ENCODE measurements at regions not wholly inside any gene's neighbourhood (a gene's known extent, or its start where the extent isn't known, plus 50 kb on each side); places are given as distances from the start of the nearest gene placed in this dataset.
"Not testable (repeated sequence)": the region's sequence is repeated elsewhere in the genome, so short reads cannot be mapped to it uniquely, and the experiment has no call there.

DNA sequence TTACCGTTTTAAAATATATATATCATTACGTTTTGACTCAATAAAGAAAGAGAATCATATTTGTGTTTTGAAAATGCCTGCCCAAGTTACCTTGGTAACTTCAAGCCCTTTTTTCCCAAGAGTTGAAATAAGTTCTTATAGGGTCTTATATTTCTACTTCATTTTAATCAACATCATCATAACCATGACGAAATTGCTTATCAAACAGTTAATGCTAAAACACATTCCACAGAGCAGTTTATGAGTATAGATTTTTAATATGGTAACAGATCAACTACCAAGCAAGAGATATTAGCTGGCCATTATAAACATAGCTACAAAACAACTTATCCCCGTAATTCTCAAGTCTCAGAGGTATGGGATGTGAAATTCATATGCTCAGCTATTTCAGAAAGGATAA, 197.9 kb upstream of the LRRTM4 start:
- no peak overlapping the region for H3K27ac ChIP-seq (ENCODE audit: low read depth, low read length)
- no peaks in the 10 kb centered on the region for H3K27me3 ChIP-seq (ENCODE audit: control insufficient read depth in 3 of 3, insufficient read depth in 3 of 3, low read length in 3 of 3)
- no peak overlapping the region for H3K9ac ChIP-seq (ENCODE audit: low read depth in 1 of 3, low read length in 3 of 3)
- H3K9me3 ChIP-seq (ENCODE audit: control insufficient read depth in 3 of 3, low read length in 3 of 3): no peaks in the 10 kb centered on the region
- H3K36me3 ChIP-seq (ENCODE audit: control insufficient read depth in 3 of 3, insufficient read depth in 3 of 3, low read length in 3 of 3): no peaks in the 10 kb centered on the region
- no peaks in the 10 kb centered on the region for H3K4me1 ChIP-seq (ENCODE audit: control insufficient read depth in 3 of 3, insufficient read depth in 3 of 3, low read length in 3 of 3)
- no peak overlapping the region for H3K4me3 ChIP-seq (ENCODE audit: low read length in 3 of 3)

DNA sequence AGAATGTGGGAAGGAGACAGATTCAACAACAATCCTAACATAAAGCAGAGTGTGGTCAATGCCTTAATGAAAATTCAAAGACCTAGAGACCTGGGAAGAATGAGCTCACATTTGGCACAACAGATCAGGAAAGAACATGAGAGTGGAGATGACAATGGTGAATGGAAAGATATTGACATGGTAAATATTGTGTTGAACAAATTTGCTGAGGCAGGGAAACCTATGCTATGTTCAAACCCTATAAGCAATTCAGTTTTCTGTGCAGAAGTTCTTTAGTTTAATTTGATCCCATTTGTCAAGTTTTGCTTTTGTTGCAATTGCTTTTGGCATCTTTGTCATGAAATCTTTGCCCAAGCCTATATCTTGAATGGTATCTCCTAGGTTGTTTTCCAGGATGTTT, 199.4 kb upstream of the LRRTM4 start:
- Histone ChIP-seq H3K36me3 (ENCODE audit: control insufficient read depth in 3 of 3, insufficient read depth in 3 of 3, low read length in 3 of 3) (no peaks in the 10 kb centered on the region), H3K9me3 (ENCODE audit: control insufficient read depth in 3 of 3, low read length in 3 of 3) (peaks cover 0 to 2% (median 0%) of the 10 kb centered on the region in 3 donors), H3K4me1 (ENCODE audit: control insufficient read depth in 3 of 3, insufficient read depth in 3 of 3, low read length in 3 of 3) (no peaks in the 10 kb centered on the region), H3K9ac (ENCODE audit: low read depth in 1 of 3, low read length in 3 of 3) (no peak overlapping the region), H3K4me3 (ENCODE audit: low read length in 3 of 3) (no peak overlapping the region), H3K27ac (ENCODE audit: low read depth, low read length) (no peak overlapping the region), H3K27me3 (ENCODE audit: control insufficient read depth in 3 of 3, insufficient read depth in 3 of 3, low read length in 3 of 3) (no peaks in the 10 kb centered on the region)

DNA sequence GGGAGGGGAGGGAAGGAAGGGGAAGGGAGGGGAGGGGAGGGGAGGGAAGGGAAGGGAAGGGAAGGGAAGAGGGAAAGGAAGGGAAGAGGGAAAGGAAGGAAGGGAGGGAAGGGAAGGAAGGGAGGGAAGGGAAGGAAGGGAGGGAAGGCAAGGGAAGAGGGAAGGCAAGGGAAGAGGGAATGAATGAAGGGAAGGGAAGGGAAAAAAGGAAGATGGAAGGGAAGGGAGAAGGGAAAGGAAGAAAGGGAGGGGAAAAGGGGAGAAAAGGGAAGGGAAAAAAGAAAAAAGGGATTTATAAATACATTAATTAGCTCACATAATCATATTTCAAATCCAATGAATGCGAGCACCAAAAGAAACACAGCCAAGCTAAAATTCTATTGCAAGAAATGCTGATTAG, 202.9 kb upstream of the LRRTM4 start:
- Histone ChIP-seq H3K4me3 (ENCODE audit: low read length in 3 of 3) (no peak overlapping the region), H3K9ac (ENCODE audit: low read depth in 1 of 3, low read length in 3 of 3) (no peak overlapping the region), H3K9me3 (ENCODE audit: control insufficient read depth in 3 of 3, low read length in 3 of 3) (peaks cover 0 to 3% (median 0%) of the 10 kb centered on the region in 3 donors), H3K36me3 (ENCODE audit: control insufficient read depth in 3 of 3, insufficient read depth in 3 of 3, low read length in 3 of 3) (no peaks in the 10 kb centered on the region), H3K27me3 (ENCODE audit: control insufficient read depth in 3 of 3, insufficient read depth in 3 of 3, low read length in 3 of 3) (no peaks in the 10 kb centered on the region), H3K4me1 (ENCODE audit: control insufficient read depth in 3 of 3, insufficient read depth in 3 of 3, low read length in 3 of 3) (no peaks in the 10 kb centered on the region), H3K27ac (ENCODE audit: low read depth, low read length) (no peak overlapping the region)

DNA sequence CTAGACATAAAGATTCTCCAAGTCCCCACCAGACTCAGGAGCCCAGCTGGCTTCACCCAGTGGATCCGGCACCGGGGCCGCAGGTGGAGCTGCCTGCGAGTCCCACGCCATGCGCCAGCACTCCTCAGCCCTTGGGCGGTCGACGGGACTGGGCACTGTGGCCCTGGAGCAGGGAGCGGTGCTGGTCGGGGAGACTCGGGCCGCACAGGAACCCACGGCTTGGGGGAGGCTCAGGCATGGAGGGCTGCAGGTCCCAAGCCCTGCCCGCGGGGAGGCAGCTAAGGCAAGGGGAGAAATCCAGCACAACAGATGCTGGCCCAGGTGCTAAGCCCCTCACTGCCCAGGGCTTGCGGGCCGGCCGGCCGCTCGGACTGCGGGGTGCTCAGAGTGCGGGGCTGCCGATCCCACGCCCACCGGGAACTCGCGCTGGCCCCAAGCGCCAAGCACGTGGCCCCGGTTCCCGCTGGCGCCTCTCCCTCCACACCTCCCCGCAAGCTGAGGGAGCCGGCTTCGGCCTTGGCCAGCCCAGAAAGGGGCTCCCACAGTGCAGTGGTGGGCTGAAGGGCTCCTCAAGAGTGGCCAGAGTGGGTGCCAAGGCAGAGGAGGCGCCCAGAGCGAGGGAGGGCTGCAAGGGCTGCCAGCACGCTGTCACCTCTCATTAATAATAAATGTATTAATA, 212.6 kb upstream of the LRRTM4 start:
- not testable (repeated sequence) for H3K4me1 ChIP-seq (ENCODE audit: control insufficient read depth in 3 of 3, insufficient read depth in 3 of 3, low read length in 3 of 3); H3K9me3 ChIP-seq (ENCODE audit: control insufficient read depth in 3 of 3, low read length in 3 of 3); H3K9ac ChIP-seq (ENCODE audit: low read depth in 1 of 3, low read length in 3 of 3); H3K4me3 ChIP-seq (ENCODE audit: low read length in 3 of 3); H3K36me3 ChIP-seq (ENCODE audit: control insufficient read depth in 3 of 3, insufficient read depth in 3 of 3, low read length in 3 of 3); H3K27ac ChIP-seq (ENCODE audit: low read depth, low read length); H3K27me3 ChIP-seq (ENCODE audit: control insufficient read depth in 3 of 3, insufficient read depth in 3 of 3, low read length in 3 of 3)

DNA sequence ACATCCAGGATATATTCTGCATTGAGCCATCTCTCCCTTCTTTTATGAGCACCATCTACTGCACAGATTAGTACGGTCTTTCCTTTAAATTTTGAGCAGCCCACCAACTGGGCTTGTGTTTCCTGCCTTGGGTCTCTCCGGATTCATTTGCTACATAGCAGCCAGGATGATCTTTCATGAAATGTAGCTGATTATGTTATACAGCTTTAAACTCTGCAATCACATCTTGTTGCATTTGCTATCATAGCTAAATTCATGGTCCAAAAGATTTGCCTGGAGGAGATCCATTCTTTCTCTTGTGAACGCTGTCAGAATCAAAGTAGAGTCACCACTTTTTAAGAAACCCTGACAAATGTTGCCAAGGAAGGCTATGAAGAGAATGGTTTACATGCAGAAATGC, 215.1 kb upstream of the LRRTM4 start:
- H3K9me3 ChIP-seq (ENCODE audit: control insufficient read depth in 3 of 3, low read length in 3 of 3): no peaks in the 10 kb centered on the region
- no peak overlapping the region for H3K9ac ChIP-seq (ENCODE audit: low read depth in 1 of 3, low read length in 3 of 3)
- H3K4me1 ChIP-seq (ENCODE audit: control insufficient read depth in 3 of 3, insufficient read depth in 3 of 3, low read length in 3 of 3): no peaks in the 10 kb centered on the region
- H3K36me3 ChIP-seq (ENCODE audit: control insufficient read depth in 3 of 3, insufficient read depth in 3 of 3, low read length in 3 of 3): no peaks in the 10 kb centered on the region
- no peaks in the 10 kb centered on the region for H3K27me3 ChIP-seq (ENCODE audit: control insufficient read depth in 3 of 3, insufficient read depth in 3 of 3, low read length in 3 of 3)
- no peak overlapping the region for H3K27ac ChIP-seq (ENCODE audit: low read depth, low read length)
- no peak overlapping the region for H3K4me3 ChIP-seq (ENCODE audit: low read length in 3 of 3)

DNA sequence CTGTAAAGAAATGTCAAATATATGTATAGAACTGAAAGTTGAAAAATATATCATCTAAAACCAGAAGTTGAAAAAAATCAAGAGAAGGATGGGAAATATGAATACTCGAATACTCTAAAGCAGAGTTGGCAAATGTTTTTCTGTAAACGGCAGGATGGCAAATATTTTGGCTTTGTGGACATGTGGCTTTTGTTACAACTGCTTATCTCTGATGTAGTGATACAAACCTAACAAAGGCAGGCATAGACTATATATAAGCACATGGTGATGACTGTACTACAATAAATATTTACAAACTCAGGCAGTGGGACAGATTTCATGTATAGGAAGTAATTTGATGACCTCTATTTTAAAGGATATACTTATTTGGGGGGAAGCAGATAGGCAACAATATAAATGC, 224.6 kb upstream of the LRRTM4 start:
- Histone ChIP-seq H3K36me3 (ENCODE audit: control insufficient read depth in 3 of 3, insufficient read depth in 3 of 3, low read length in 3 of 3) (no peaks in the 10 kb centered on the region), H3K9ac (ENCODE audit: low read depth in 1 of 3, low read length in 3 of 3) (no peak overlapping the region), H3K4me3 (ENCODE audit: low read length in 3 of 3) (no peak overlapping the region), H3K9me3 (ENCODE audit: control insufficient read depth in 3 of 3, low read length in 3 of 3) (no peaks in the 10 kb centered on the region), H3K4me1 (ENCODE audit: control insufficient read depth in 3 of 3, insufficient read depth in 3 of 3, low read length in 3 of 3) (no peaks in the 10 kb centered on the region), H3K27me3 (ENCODE audit: control insufficient read depth in 3 of 3, insufficient read depth in 3 of 3, low read length in 3 of 3) (no peaks in the 10 kb centered on the region), H3K27ac (ENCODE audit: low read depth, low read length) (no peak overlapping the region)

DNA sequence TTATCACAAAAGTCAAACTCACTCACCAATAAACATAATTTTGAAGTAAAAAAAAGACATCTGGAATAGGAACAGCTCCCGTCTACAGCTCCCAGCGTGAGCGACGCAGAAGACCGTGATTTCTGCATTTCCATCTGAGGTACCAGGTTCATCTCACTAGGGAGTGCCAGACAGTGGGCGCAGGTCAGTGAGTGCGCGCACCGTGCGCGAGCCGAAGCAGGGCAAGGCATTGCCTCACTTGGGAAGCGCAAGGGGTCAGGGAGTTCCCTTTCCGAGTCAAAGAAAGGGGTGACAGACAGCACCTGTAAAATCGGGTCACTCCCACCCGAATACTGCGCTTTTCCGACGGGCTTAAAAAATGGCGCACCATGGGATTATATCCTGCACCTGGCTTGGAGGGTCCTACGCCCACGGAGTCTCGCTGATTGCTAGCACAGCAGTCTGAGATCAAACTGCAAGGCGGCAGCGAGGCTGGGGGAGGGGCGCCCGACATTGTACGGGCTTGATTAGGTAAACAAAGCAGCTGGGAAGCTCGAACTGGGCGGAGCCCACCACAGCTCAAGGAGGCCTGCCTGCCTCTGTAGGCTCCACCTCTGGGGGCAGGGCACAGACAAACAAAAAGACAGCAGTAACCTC, 231.7 kb upstream of the LRRTM4 start:
- H3K9ac ChIP-seq (ENCODE audit: low read depth in 1 of 3, low read length in 3 of 3); H3K4me3 ChIP-seq (ENCODE audit: low read length in 3 of 3); H3K36me3 ChIP-seq (ENCODE audit: control insufficient read depth in 3 of 3, insufficient read depth in 3 of 3, low read length in 3 of 3): not testable (repeated sequence)

DNA sequence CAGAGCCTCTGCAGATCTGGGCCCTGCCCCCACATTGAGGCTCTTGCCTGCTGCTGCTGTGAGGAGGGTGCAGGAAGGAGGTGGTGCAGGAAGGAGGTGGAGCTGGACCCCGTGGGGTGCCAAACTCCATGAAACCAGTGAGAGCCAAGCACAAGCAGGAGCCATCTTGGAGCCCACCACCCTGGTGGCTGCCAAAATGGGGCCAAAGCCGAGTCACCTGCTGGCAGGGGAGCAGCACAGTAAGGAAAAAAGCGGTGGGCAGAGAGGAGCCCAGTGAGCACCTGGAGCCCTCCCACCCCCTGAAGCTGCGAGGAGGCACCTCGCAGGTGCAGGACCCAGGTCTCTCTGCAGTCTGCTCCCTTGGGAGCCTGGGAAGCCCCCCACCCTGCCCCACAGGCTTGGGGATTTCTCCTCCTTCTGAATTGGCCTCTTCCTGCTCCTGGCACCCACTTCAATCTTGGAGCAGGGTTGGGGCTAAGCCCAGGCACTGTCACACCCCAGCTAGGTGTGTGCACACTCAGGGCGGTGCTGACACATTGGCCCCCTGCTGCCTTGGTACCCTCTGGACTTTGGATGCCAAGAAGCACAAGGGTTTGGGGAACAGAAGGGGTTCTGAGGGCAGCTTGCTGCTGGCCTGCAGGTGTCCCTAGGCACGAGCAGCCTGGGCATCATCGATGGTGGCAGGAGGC, 245.4 kb upstream of the LRRTM4 start:
- Histone ChIP-seq H3K36me3 (ENCODE audit: control insufficient read depth in 3 of 3, insufficient read depth in 3 of 3, low read length in 3 of 3) (no peaks in the 10 kb centered on the region), H3K9me3 (ENCODE audit: control insufficient read depth in 3 of 3, low read length in 3 of 3) (peaks cover 0 to 7% (median 0%) of the 10 kb centered on the region in 3 donors), H3K4me1 (ENCODE audit: control insufficient read depth in 3 of 3, insufficient read depth in 3 of 3, low read length in 3 of 3) (no peaks in the 10 kb centered on the region)

More for the DNA sequence above, 231.7 kb upstream of the LRRTM4 start:
- H3K4me1 ChIP-seq (ENCODE audit: control insufficient read depth in 3 of 3, insufficient read depth in 3 of 3, low read length in 3 of 3); H3K9me3 ChIP-seq (ENCODE audit: control insufficient read depth in 3 of 3, low read length in 3 of 3); H3K27me3 ChIP-seq (ENCODE audit: control insufficient read depth in 3 of 3, insufficient read depth in 3 of 3, low read length in 3 of 3); H3K27ac ChIP-seq (ENCODE audit: low read depth, low read length): not testable (repeated sequence)

DNA sequence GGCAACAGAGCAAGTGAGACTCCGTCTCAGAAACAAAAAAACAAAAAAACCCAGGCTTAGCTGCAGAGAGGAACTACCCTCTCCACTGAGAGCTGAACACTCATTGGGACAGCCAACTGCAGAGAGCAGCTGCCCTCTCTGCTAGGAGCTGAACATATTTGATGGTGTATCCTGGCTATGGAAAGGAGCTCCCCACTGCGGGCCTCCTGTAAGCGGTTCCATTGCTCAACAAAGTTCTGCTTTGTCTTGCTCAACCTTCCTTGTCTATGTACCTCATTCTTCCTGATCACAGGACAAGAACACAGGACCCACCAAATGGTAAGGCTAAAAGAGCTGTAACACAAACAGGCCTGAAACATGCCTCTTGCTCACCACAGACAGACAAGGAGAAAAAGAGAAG, 246.3 kb upstream of the LRRTM4 start:
- H3K27ac ChIP-seq (ENCODE audit: low read depth, low read length): no peak overlapping the region
- no peaks in the 10 kb centered on the region for H3K4me1 ChIP-seq (ENCODE audit: control insufficient read depth in 3 of 3, insufficient read depth in 3 of 3, low read length in 3 of 3)
- H3K9me3 ChIP-seq (ENCODE audit: control insufficient read depth in 3 of 3, low read length in 3 of 3): peaks cover 0 to 7% (median 0%) of the 10 kb centered on the region in 3 donors
- H3K27me3 ChIP-seq (ENCODE audit: control insufficient read depth in 3 of 3, insufficient read depth in 3 of 3, low read length in 3 of 3): no peaks in the 10 kb centered on the region
- H3K4me3 ChIP-seq (ENCODE audit: low read length in 3 of 3): no peak overlapping the region
- H3K9ac ChIP-seq (ENCODE audit: low read depth in 1 of 3, low read length in 3 of 3): no peak overlapping the region
- H3K36me3 ChIP-seq (ENCODE audit: control insufficient read depth in 3 of 3, insufficient read depth in 3 of 3, low read length in 3 of 3): no peaks in the 10 kb centered on the region

More for the DNA sequence above, 245.4 kb upstream of the LRRTM4 start:
- Histone ChIP-seq H3K4me3 (ENCODE audit: low read length in 3 of 3) (no peak overlapping the region), H3K9ac (ENCODE audit: low read depth in 1 of 3, low read length in 3 of 3) (no peak overlapping the region), H3K27ac (ENCODE audit: low read depth, low read length) (no peak overlapping the region), H3K27me3 (ENCODE audit: control insufficient read depth in 3 of 3, insufficient read depth in 3 of 3, low read length in 3 of 3) (no peaks in the 10 kb centered on the region)

DNA sequence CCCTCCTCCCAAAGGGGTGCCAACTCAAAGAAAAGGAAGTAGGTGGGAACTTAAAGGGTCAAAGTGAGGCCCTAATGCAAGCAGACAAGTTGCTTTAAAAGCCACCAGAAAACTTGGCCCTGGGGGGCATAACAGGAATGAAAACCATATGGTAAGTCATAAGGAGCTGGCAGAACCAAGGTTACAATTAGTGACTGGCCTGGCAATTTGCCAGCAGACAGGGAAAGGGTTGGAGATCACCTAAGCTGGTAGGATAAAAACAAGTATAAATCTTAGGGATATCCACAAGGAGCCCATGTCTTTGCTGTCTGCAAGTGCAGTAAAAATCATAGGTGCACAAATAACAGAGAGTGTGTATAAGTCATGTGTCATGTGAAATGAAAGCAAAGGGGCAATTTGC, 256.7 kb upstream of the LRRTM4 start:
- no peak overlapping the region for H3K9ac ChIP-seq (ENCODE audit: low read depth in 1 of 3, low read length in 3 of 3)
- H3K4me1 ChIP-seq (ENCODE audit: control insufficient read depth in 3 of 3, insufficient read depth in 3 of 3, low read length in 3 of 3): no peaks in the 10 kb centered on the region
- no peaks in the 10 kb centered on the region for H3K36me3 ChIP-seq (ENCODE audit: control insufficient read depth in 3 of 3, insufficient read depth in 3 of 3, low read length in 3 of 3)
- H3K27me3 ChIP-seq (ENCODE audit: control insufficient read depth in 3 of 3, insufficient read depth in 3 of 3, low read length in 3 of 3): no peaks in the 10 kb centered on the region
- no peaks in the 10 kb centered on the region for H3K9me3 ChIP-seq (ENCODE audit: control insufficient read depth in 3 of 3, low read length in 3 of 3)
- H3K27ac ChIP-seq (ENCODE audit: low read depth, low read length): no peak overlapping the region
- H3K4me3 ChIP-seq (ENCODE audit: low read length in 3 of 3): no peak overlapping the region
